ENCODE measurements at regions not wholly inside any gene's neighbourhood (a gene's known extent, or its start where the extent isn't known, plus 50 kb on each side); places are given as distances from the start of the nearest gene placed in this dataset.

GRCh38 chr7:79716329-79716728 is 262.9 kb upstream of the MAGI2 start:
- Histone ChIP-seq H3K27ac (no peak overlapping the region), H3K9me3 (no peaks in the 10 kb centered on the region), H3K36me3 (no peaks in the 10 kb centered on the region), H3K27me3 (no peaks in the 10 kb centered on the region), H3K4me3 (no peak overlapping the region), H3K4me1 (no peaks in the 10 kb centered on the region)
- no peak for ATAC-seq
- WGBS (ENCODE audit: insufficient coverage, low coverage, low lambda C conversion rate, missing lambda C conversion rate): 79% methylated on average over 2 of the region's 2 CpGs
- intact Hi-C loops (cut with DNase I): no loop called here
- TF ChIP-seq POLR2A (IDR thresholded peaks at IDR 0.05) (no peak), CTCF (IDR thresholded peaks at IDR 0.05) (no peak)
- no peak for DNase-seq

DNA sequence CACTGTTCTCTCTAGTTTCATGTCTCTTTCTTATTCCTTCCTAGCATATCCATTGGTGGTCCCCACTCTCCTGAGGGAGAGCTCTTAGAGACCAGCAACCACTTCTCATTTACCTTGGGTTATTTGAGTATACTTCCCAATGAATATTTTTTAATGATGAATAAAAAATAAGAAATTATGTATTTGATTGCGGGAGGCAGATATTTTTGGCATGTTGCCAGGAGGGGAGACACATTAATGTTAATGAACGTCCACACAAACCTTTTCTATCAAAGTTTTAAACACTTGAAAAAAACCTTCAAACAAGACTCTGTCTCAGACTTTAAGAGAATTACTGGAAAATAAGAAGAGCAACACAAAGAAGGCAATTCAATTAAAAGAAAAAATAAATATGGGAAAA is 260.6 kb upstream of the MAGI2 start:
- H3K4me3 ChIP-seq: no peak overlapping the region
- 83% methylated on average over 2 of the region's 2 CpGs for WGBS (ENCODE audit: insufficient coverage, low coverage, low lambda C conversion rate, missing lambda C conversion rate)

GRCh38 chr7:79713276-79713675 is 259.8 kb upstream of the MAGI2 start:
- Histone ChIP-seq H3K36me3 (no peaks in the 10 kb centered on the region), H3K27ac (no peak overlapping the region), H3K27me3 (no peaks in the 10 kb centered on the region), H3K4me3 (no peak overlapping the region), H3K4me1 (no peaks in the 10 kb centered on the region), H3K9me3 (no peaks in the 10 kb centered on the region)
- WGBS (ENCODE audit: insufficient coverage, low coverage, low lambda C conversion rate, missing lambda C conversion rate): 7% methylated on average over 1 of the region's 1 CpG
- intact Hi-C loops (cut with DNase I): no loop called here
- no peak for ATAC-seq
- no peak for DNase-seq
- TF ChIP-seq POLR2A (IDR thresholded peaks at IDR 0.05): no peak
- TF ChIP-seq CTCF (IDR thresholded peaks at IDR 0.05): no peak

More for the DNA sequence above, 260.6 kb upstream of the MAGI2 start:
- DNase-seq (no peak), ATAC-seq (no peak)
- Histone ChIP-seq H3K4me1 (no peaks in the 10 kb centered on the region), H3K27me3 (no peaks in the 10 kb centered on the region), H3K27ac (no peak overlapping the region), H3K36me3 (no peaks in the 10 kb centered on the region), H3K9me3 (no peaks in the 10 kb centered on the region)
- no peak for TF ChIP-seq CTCF (IDR thresholded peaks at IDR 0.05)
- TF ChIP-seq POLR2A (IDR thresholded peaks at IDR 0.05): no peak
- intact Hi-C loops (cut with DNase I): no loop called here

DNA sequence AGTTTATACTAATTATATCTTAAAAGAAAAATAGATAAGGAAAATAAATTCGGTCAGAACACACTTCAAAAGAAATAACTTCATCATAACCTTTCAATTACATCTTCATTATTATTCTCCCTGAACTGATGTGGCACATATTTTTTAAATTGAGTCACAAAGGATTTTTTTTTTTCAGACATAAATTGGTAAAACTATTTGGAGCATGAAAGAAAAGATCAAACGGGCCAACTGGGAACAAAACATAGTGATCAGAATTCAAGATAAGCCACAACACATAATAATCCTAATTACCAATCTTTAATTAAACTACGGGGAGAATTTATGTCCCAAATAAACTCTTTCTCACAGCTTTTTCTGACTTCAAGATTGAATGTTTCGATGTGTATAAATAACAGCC is 258.2 kb upstream of the MAGI2 start:
- TF ChIP-seq CTCF (IDR thresholded peaks at IDR 0.05): no peak
- no peak for TF ChIP-seq POLR2A (IDR thresholded peaks at IDR 0.05)
- 52% methylated on average over 4 of the region's 4 CpGs for WGBS (ENCODE audit: insufficient coverage, low coverage, low lambda C conversion rate, missing lambda C conversion rate)
- ATAC-seq: no peak
- Histone ChIP-seq H3K36me3 (no peaks in the 10 kb centered on the region), H3K27me3 (no peaks in the 10 kb centered on the region), H3K9me3 (no peaks in the 10 kb centered on the region), H3K4me1 (no peaks in the 10 kb centered on the region), H3K4me3 (no peak overlapping the region), H3K27ac (no peak overlapping the region)
- DNase-seq: no peak
- intact Hi-C loops (cut with DNase I): no loop called here

All from right lobe of liver (tissue), 6 donors.